Suprapubic skin (tissue), 3 donors: ENCODE measurements at regions not wholly inside any gene's neighbourhood (a gene's known extent, or its start where the extent isn't known, plus 50 kb on each side); places are given as distances from the start of the nearest gene placed in this dataset.

Source experiments
- CTCF ChIP-seq, 2 donors: fragments of 200-600 bp in 1 of 2; fragments of 450-650 bp in 1 of 2; sonication (generic) in 1 of 2; IDR thresholded peaks; one replicate each; pipeline ENCODE4 v1.5.1; 2016 to 2019; ENCODE audit warnings: antibody characterized with exemption in 2 of 2, mild to moderate bottlenecking in 1 of 2, moderate library complexity in 1 of 2
- EP300 ChIP-seq: sonication (generic); formaldehyde crosslinking; IDR thresholded peaks from one replicate; pipeline ENCODE4 v1.6.1; 2017; ENCODE audit warnings: antibody characterized with exemption
- POLR2A ChIP-seq, 2 donors: fragments of 450-650 bp; IDR thresholded peaks; one replicate each; pipeline ENCODE4 v1.6.1; 2017; ENCODE audit warnings: antibody characterized with exemption in 2 of 2, mild to moderate bottlenecking in 2 of 2, moderate library complexity in 2 of 2

GRCh38 chr20:22268675-22269074 lies 315.7 kb downstream of the FOXA2 start:
- no peak for TF ChIP-seq CTCF (IDR thresholded peaks at IDR 0.05)
- TF ChIP-seq POLR2A (IDR thresholded peaks at IDR 0.05), result no peak
- TF ChIP-seq EP300, result no peak
